ENCODE measurements at regions not wholly inside any gene's neighbourhood (a gene's known extent, or its start where the extent isn't known, plus 50 kb on each side); places are given as distances from the start of the nearest gene placed in this dataset.

DNA sequence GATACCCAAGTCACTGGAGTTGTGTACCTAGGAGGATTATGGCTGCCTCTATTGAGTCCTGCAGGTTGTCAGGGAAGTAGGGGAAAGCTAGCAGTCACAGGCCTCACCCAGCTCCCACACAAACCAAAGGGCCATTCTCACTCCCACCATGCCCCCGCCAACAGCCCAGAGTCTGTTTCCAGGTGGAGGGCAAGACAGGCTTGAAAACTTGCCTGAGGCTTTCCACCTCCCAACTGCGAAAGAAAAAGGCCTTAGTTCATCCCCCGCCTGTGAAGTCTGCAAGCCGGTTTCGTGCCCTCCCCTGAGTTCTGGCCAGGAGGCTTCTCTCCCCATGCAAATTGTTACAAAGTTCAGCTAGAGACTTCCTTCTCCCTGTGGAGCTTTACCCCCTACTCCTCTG, 270.3 kb downstream of the TXNL1 start:
- ATAC-seq (replicated peaks) (no peak), DNase-seq (no peak)
- Mint-ChIP-seq H3K27ac (no peak overlapping the region), H3K9me3 (peaks cover 0 to 2% of the 10 kb centered on the region in 2 donors), H3K4me1 (no peaks in the 10 kb centered on the region), H3K27me3 (no peaks in the 10 kb centered on the region), H3K4me3 (no peak overlapping the region), H3K36me3 (no peaks in the 10 kb centered on the region)

DNA sequence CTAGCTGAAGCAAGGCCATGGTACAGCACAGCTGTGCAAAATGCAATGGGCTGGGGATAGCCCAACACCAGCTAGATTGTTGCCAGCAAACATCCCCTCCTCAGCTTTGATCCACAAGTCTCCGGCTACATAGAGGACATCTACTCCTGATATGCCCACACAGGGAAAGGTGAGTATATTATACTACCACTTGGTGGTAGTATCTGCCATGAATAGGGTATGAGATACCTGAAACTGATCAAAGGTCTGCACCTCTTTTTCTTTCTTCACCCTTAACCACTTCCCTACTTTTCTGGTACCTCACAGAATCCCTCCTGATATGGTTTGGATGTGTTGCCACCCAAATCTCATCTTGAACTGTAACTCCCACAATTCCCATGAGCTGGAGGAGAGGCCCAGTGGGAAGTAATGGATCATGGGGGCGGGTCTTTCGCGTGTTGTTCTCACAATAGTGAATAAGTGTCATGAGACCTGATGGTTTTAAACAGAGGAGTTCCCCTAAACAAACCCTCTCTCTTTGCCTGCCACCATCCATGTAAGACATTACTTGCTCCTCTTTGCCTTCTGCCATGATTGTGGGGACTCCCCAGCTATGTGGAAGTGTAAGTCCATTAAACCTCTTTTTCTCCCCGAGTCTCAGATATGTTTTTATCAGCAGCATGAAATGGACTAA, 279.6 kb downstream of the TXNL1 start:
- Mint-ChIP-seq H3K4me1 (peaks cover 0 to 1% of the 10 kb centered on the region in 2 donors), H3K4me3 (no peak overlapping the region)
- DNase-seq: no peak

DNA sequence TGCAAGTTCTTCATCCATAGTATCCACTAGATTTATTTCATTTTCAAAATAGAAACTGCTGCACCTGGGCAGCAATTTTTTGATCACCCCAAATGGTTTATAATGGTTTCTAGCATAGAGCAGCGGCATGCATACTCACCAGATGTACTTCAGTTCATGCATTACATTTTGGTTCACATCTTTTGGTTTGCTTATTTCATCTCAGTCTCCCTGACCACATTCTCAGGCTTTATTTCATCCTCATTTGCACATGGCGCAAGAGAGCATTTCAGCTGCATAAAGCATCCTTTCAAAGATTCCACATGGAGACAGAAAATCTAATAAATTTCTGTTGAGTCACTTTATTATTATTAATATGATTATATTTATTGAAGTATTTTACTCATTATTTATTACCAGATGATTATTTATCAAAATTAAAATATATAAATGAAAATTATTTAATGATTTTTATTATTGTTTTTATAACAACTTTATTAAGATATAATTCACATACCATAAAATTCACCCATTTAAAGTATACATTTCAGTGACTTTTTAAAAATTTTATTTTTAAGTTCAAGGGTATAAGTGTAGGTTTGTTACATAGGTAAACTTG, 284.6 kb downstream of the TXNL1 start:
- ATAC-seq (replicated peaks) (no peak), DNase-seq (no peak)
- H3K9me3 Mint-ChIP-seq: peaks cover 11 to 13% of the 10 kb centered on the region in 2 donors
- H3K27me3 Mint-ChIP-seq: no peaks in the 10 kb centered on the region
- H3K4me1 Mint-ChIP-seq: peaks cover 0 to 1% of the 10 kb centered on the region in 2 donors
- no peak overlapping the region for H3K27ac Mint-ChIP-seq
- peaks cover 6 to 10% of the 10 kb centered on the region in 2 donors for H3K36me3 Mint-ChIP-seq
- no peak overlapping the region for H3K4me3 Mint-ChIP-seq

More for the DNA sequence above, 279.6 kb downstream of the TXNL1 start:
- H3K27ac Mint-ChIP-seq: no peak overlapping the region
- no peaks in the 10 kb centered on the region for H3K27me3 Mint-ChIP-seq
- ATAC-seq (replicated peaks): no peak
- H3K36me3 Mint-ChIP-seq: peaks cover 0 to 9% of the 10 kb centered on the region in 2 donors
- H3K9me3 Mint-ChIP-seq: peaks cover 13 to 15% of the 10 kb centered on the region in 2 donors

DNA sequence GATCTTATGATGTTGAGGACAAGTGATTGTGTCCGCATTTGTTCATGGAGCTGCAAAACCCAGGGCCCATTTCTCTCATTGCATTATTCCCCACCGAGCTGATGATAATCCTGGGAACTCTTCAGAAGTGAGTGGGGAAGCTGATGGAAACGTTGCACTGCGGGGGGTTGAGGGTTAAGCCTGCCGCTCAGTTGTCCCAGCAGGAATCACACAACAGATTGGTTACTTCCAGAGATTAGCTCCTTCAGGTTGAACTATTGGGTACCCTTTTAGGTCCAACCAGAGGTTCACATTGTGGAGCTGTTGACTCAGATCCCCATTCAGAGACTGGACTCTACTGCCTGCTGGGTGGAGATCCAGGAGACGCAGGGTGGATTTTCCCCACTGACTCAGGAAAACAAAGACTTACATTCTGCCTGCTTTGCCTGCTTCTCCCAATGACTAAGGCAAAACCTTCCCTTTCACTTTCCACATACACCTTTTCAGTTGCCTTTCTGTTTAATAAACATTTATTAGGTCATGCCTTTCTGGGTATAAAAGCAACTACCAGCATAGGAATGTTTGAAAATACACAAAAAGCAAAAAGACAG, 286.4 kb downstream of the TXNL1 start:
- Mint-ChIP-seq H3K36me3 (peaks cover 6 to 9% of the 10 kb centered on the region in 2 donors), H3K4me1 (no peaks in the 10 kb centered on the region), H3K4me3 (no peak overlapping the region), H3K27ac (no peak overlapping the region), H3K27me3 (no peaks in the 10 kb centered on the region), H3K9me3 (peaks cover 9 to 10% of the 10 kb centered on the region in 2 donors)
- ATAC-seq (replicated peaks) (no peak), DNase-seq (no peak)

DNA sequence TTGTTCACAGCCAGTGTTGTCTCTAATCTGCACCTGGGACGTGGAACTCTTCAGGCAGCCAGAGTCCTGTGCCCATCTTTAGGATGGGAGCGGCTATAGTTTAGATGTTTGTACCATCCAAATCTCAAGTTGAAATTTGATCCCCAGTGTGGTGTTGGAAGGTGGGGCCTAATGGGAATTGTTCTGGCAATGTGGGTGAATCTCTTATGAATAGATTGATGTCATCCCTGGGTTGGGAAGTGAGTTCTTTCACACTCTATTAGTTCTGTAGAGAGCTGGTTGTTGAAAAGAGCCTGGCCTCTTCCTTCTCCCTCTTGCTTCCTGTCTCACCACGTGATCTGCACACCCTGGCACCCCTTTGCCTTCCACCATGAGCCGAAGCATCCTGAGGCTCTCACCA, 300.9 kb downstream of the TXNL1 start:
- ATAC-seq (replicated peaks): no peak
- Mint-ChIP-seq H3K4me1 (peaks cover 6 to 13% of the 10 kb centered on the region in 2 donors), H3K4me3 (no peak overlapping the region), H3K27me3 (no peaks in the 10 kb centered on the region), H3K9me3 (peaks cover 7 to 26% of the 10 kb centered on the region in 2 donors), H3K36me3 (peaks cover 2 to 12% of the 10 kb centered on the region in 2 donors), H3K27ac (no peak overlapping the region)
- DNase-seq: no peak

DNA sequence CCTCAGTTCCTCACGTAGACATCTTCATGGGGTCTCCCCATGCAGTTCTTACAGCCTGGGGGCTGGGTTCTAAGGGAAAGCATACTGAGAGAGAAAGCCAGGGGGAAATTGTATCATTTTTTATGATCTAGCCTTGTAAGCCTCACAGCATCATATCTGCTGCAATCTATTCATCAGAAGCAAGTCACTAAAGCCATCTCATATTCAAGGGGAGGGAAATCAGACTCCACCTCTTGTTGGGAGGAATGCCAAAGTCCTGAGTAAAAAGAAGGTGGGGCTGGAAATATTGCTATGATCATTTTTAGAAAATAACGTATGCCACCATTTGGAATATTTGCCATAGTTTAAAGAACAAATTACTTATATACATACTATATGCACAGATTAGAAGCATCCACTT, 304.6 kb downstream of the TXNL1 start:
- Mint-ChIP-seq H3K4me1 (peaks cover 6 to 11% of the 10 kb centered on the region in 2 donors), H3K36me3 (peaks cover 0 to 4% of the 10 kb centered on the region in 2 donors), H3K9me3 (peaks cover 0 to 6% of the 10 kb centered on the region in 2 donors), H3K4me3 (no peak overlapping the region), H3K27me3 (no peaks in the 10 kb centered on the region), H3K27ac (no peak overlapping the region)
- no peak for ATAC-seq (replicated peaks)
- no peak for DNase-seq

DNA sequence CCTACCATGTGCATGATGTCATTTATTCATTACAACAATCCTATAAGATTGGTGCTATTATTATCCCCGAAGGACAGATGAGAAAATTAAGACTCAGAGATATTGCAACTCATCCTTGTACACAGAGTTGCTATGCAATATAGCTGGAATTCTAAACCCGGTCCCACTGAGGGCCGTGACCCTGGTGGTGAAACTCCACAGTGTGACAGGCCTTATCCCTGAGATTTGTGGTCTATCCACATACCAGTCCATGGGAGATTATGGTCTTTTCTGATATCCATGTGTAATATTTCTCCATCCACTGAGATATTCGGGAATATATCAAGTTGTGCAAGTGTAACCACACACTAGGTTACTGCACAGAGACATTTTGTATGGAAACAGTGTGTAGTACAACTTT, 305.2 kb downstream of the TXNL1 start:
- no peak overlapping the region for H3K4me3 Mint-ChIP-seq
- no peak for DNase-seq
- H3K4me1 Mint-ChIP-seq: peaks cover 6 to 10% of the 10 kb centered on the region in 2 donors
- H3K36me3 Mint-ChIP-seq: no peaks in the 10 kb centered on the region
- no peaks in the 10 kb centered on the region for H3K27me3 Mint-ChIP-seq
- peaks cover 0 to 2% of the 10 kb centered on the region in 2 donors for H3K9me3 Mint-ChIP-seq
- ATAC-seq (replicated peaks): no peak
- no peak overlapping the region for H3K27ac Mint-ChIP-seq

DNA sequence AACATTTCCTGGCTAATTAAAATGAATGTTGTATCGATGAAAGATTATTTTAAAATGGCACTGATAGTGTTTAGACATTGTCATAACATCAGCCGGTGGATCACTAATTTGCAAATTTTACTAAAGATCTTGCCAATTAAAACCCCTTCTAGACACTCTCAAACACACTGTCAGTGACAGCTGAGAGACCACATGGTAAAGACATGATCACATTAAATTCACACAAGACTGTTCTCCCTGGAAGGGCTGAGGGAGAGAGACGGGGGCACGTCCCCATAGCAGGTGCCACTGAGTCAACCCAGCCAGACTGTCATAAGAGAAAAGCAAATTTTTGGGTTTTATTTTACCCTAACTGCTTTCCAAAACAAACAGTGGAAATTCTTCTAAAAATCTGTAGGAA, 306.0 kb downstream of the TXNL1 start:
- Mint-ChIP-seq H3K9me3 (no peaks in the 10 kb centered on the region), H3K4me3 (no peak overlapping the region), H3K36me3 (no peaks in the 10 kb centered on the region), H3K27me3 (no peaks in the 10 kb centered on the region), H3K4me1 (peaks cover 5 to 6% of the 10 kb centered on the region in 2 donors), H3K27ac (no peak overlapping the region)
- ATAC-seq (replicated peaks): no peak
- no peak for DNase-seq

DNA sequence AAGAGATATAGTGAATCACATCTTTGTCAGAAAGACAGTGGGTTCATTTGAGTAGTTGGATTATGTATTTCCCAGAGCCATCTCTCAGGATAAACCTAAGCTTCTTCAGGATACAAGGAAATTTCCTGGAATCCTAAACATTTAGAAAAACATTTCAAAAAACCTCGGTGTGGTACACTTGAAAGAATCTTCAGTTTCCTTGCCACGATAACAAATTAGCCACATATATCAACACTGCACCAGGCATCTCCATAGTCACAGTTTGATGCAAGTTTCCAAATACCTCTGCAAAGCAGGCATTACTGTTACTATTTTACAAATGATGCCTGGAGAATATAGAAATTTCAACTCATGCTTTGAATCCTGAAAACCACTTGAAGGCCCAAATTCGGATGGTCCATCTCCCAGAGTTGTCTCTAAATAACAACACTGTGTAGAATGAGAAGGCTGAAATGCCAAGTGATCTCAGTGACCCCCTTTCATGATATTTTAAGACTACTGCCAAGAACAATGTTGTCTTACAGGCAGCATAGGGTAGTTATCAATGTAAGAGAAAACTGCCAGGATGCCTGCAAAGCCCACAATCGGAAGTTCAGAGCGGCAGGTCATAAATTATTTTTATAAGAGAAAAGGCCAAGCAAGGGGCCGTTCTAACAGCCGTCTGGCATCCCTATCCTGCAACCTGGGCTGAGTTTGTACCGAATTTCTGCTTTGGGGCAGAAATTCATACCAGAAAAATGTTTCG, 307.9 kb downstream of the TXNL1 start:
- Mint-ChIP-seq H3K4me3 (no peak overlapping the region), H3K36me3 (no peaks in the 10 kb centered on the region), H3K27ac (no peak overlapping the region), H3K4me1 (peaks cover 0 to 5% of the 10 kb centered on the region in 2 donors), H3K27me3 (no peaks in the 10 kb centered on the region), H3K9me3 (no peaks in the 10 kb centered on the region)
- no peak for DNase-seq
- ATAC-seq (replicated peaks): no peak

DNA sequence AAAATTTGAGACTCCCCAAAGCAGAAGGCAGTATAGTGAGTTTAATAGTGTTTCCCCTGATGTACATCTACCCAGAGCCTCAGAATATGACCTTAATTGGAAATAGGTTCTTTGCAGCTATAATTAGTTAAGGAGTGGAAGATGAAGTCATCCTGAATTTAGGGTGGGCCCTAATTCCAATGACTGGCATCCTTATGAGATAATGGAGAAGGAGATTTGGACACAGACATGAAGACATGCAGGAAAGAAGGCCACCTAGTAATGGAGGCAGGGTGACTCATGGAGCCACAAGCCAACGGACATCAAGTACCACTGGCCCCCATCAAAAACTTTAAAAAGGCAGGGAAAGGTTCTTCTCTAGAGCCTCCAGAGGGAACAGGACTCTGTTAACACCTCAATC, 308.9 kb downstream of the TXNL1 start:
- no peaks in the 10 kb centered on the region for H3K27me3 Mint-ChIP-seq
- H3K27ac Mint-ChIP-seq: no peak overlapping the region
- ATAC-seq (replicated peaks) (no peak), DNase-seq (no peak)
- no peak overlapping the region for H3K4me3 Mint-ChIP-seq
- H3K9me3 Mint-ChIP-seq: no peaks in the 10 kb centered on the region
- H3K36me3 Mint-ChIP-seq: no peaks in the 10 kb centered on the region
- no peaks in the 10 kb centered on the region for H3K4me1 Mint-ChIP-seq

DNA sequence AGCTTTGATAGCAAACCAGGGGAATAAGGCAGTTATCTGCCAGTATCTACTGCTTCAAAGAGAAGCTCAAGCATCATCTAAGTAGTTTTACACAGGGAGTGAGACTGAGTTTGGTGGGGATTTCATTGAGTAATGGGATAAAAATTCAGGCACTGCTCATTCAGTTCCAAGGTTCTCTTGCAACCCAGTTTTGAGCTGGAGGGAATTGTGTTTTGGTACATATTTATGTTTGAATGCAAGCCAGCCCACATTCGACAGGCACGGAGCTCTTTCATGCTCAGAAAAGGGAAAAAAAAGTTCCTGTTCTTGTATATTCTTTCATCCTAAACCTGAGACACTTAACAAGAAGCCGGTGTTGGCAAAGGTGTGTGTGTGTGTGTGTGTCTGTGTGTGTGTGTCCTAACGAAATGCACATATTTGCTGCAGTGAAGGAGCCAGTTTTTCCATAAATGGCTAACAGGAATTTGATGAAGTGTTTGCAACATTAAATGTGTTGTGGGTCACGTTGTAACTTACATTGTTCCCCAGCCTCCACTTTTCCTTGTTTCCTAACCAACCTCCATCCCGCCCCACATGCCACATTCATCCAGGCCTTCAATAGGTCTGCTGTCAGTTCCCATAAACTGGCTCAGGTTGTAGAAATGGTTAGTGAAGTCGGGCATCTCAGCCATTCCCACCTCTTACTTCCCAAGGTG, 311.1 kb downstream of the TXNL1 start:
- Mint-ChIP-seq H3K36me3 (no peaks in the 10 kb centered on the region), H3K27ac (no peak overlapping the region), H3K4me3 (no peak overlapping the region), H3K27me3 (no peaks in the 10 kb centered on the region), H3K9me3 (no peaks in the 10 kb centered on the region), H3K4me1 (peaks cover 5 to 15% of the 10 kb centered on the region in 2 donors)
- DNase-seq: no peak
- ATAC-seq (replicated peaks): no peak

DNA sequence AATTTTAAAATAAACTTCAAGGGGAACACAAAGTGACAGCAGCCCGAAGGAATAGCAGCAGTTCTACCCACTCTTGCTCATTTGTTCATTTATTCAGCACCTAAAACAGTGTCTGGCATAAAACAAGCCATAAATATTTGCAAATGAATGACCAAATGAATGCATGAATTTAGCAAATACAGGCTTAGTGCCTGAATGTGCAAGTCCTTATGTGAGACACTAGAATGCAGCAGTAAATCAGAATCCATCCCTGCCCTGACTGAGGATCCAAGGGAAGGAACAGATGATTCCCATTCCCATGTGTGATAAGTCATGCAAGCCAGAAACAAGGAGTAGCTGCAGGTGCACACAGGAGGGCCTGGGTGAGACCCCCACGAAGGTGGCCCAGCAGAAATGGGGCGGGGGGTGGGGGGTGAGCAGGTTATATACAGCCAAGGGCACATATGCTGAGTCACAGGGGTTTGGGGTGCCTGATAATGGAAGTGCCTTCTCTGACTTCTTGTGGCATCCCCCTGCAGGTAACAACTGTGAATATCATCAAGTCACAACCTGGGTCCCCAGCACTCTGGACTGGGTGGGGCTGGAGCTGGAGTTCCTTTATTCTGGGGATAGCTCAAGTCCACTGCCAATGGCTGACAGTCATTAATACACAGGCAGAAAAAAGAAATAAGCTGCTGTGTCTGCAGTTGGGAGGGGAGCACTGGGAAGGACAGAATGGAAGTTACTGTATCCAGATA, 311.9 kb downstream of the TXNL1 start:
- H3K9me3 Mint-ChIP-seq: no peaks in the 10 kb centered on the region
- no peak for ATAC-seq (replicated peaks)

DNA sequence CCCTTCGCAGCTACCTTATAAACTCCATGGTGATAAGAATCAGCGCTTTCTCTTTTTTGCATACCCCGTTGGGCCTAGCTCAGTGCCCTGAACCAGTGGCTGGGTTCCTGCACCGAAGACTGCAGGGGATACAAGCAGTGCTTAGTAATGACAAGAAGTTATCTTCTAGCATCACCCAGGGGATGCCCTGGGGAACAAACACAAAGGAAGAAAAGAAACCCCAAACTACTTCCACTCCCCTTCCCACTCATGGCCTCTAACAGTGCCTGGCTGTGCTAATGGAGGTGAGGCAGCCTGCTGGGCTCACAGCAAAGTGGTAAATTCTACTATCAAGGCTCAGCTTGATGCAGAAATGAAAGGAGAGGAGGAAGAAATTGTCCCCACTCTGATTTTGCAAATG, 314.7 kb downstream of the TXNL1 start:
- Mint-ChIP-seq H3K27me3 (no peaks in the 10 kb centered on the region), H3K4me1 (peaks cover 37 to 52% of the 10 kb centered on the region in 2 donors), H3K4me3 (no peak overlapping the region), H3K36me3 (no peaks in the 10 kb centered on the region), H3K27ac (peak overlapping the region; percentile 43), H3K9me3 (no peaks in the 10 kb centered on the region)
- no peak for DNase-seq
- peak; percentile 24 to 28 for ATAC-seq (replicated peaks)

More for the DNA sequence above, 311.9 kb downstream of the TXNL1 start:
- no peaks in the 10 kb centered on the region for H3K27me3 Mint-ChIP-seq
- H3K4me1 Mint-ChIP-seq: peaks cover 12 to 23% of the 10 kb centered on the region in 2 donors
- no peaks in the 10 kb centered on the region for H3K36me3 Mint-ChIP-seq
- no peak overlapping the region for H3K27ac Mint-ChIP-seq
- no peak for DNase-seq
- no peak overlapping the region for H3K4me3 Mint-ChIP-seq

Measured in stimulated activated naive B cell treated with anti-CD40 and anti-IgM and Interleukin-4, amounts not matched to agents 10 μg/mL and 1 μg/mL and 100 μg/mL, for 72 hours (primary cell).